ENCODE measurements at regions not wholly inside any gene's neighbourhood (a gene's known extent, or its start where the extent isn't known, plus 50 kb on each side); places are given as distances from the start of the nearest gene placed in this dataset.

DNA sequence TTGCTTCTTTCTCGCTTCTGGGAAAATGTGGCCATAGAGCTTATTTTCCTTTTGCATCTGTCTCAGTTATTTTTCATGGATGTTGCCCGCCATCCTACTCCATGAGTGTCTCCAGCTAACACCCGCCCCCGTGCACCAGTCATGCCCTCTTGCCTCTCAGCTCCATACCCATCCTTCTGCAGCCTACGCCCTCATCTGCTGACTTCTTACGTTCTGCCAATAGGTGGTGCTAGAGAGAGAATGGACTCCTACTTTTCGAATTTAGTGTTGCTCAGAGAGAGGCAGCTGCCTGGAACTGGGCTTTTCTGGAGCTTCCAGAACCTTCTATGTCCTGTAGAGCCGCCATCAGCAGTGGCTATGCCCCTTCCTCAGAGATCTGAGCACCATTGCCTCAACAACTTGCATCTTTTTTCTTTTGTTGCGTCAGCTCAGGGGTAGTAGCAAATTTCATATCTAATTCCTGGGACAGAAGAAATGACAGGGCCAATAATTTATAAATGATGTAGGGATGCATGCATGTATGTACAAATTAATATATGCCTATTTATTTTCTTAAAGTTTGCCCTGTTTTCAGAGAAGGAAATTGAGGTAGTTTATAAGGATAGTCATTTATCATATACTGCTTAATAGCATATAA, 119.7 kb upstream of the MYOCD start:
- no peak overlapping the region for H3K27ac ChIP-seq (ENCODE audit: low read depth in 2 of 2, low read length in 1 of 2)
- no peak overlapping the region for H3K9ac ChIP-seq
- CTCF ChIA-PET, result interaction anchor here (0.6 to 2.5 kb wide), 27 partner anchors 8 to 463 kb away, joined by 3 to 16 read pairs (median 4); no protein-coding TSS in a partner anchor
- H3K4me1 ChIP-seq (ENCODE audit: control insufficient read depth in 1 of 2, insufficient read depth in 2 of 2, low read depth in 1 of 2, low read length in 1 of 2), result no peaks in the 10 kb centered on the region
- no peaks in the 10 kb centered on the region for H4K20me1 ChIP-seq (ENCODE audit: insufficient read depth)
- WGBS (ENCODE audit: low lambda C conversion rate), result 12% methylated on average over 9 of the region's 9 CpGs
- H3K4me2 ChIP-seq, result no peak overlapping the region
- no peaks in the 10 kb centered on the region for H3K9me3 ChIP-seq
- H3F3A ChIP-seq (replicated peaks; ENCODE audit: insufficient read depth), result no peaks in the 10 kb centered on the region
- H2AFZ ChIP-seq (ENCODE audit: low read depth), result no peak overlapping the region
- H3K36me3 ChIP-seq (replicated peaks in 1 of 2; ENCODE audit: control insufficient read depth in 1 of 2, insufficient read depth in 2 of 2, low read length in 1 of 2), result no peaks in the 10 kb centered on the region
- POLR2A ChIA-PET, result no interaction called here
- peak; percentile 45 for DNase-seq
- H3K4me3 ChIP-seq (ENCODE audit: low read depth in 2 of 2, low read length in 1 of 2), result peak overlapping the region in 1 of 2 experiments; percentile 26; a peak in 1 of 4 replicates
- no peaks in the 10 kb centered on the region for H3K79me2 ChIP-seq (ENCODE audit: insufficient read depth)
- peak; percentile 41 for TF ChIP-seq RAD21 (IDR thresholded peaks at IDR 0.05; ENCODE audit: low read length)
- peak; percentile 28; the same call in 1 of the 2 replicates for TF ChIP-seq SMC3 (IDR thresholded peaks at IDR 0.05; ENCODE audit: low read depth, low read length)
- TF ChIP-seq, protein P1, sequence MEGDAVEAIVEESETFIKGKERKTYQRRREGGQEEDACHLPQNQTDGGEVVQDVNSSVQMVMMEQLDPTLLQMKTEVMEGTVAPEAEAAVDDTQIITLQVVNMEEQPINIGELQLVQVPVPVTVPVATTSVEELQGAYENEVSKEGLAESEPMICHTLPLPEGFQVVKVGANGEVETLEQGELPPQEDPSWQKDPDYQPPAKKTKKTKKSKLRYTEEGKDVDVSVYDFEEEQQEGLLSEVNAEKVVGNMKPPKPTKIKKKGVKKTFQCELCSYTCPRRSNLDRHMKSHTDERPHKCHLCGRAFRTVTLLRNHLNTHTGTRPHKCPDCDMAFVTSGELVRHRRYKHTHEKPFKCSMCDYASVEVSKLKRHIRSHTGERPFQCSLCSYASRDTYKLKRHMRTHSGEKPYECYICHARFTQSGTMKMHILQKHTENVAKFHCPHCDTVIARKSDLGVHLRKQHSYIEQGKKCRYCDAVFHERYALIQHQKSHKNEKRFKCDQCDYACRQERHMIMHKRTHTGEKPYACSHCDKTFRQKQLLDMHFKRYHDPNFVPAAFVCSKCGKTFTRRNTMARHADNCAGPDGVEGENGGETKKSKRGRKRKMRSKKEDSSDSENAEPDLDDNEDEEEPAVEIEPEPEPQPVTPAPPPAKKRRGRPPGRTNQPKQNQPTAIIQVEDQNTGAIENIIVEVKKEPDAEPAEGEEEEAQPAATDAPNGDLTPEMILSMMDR (IDR thresholded peaks at IDR 0.05), result peak; percentile 78
- TF ChIP-seq, protein P2, sequence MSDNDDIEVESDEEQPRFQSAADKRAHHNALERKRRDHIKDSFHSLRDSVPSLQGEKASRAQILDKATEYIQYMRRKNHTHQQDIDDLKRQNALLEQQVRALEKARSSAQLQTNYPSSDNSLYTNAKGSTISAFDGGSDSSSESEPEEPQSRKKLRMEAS (IDR thresholded peaks at IDR 0.05; ENCODE audit: low read depth), result no peak
- TF ChIP-seq, protein P3, sequence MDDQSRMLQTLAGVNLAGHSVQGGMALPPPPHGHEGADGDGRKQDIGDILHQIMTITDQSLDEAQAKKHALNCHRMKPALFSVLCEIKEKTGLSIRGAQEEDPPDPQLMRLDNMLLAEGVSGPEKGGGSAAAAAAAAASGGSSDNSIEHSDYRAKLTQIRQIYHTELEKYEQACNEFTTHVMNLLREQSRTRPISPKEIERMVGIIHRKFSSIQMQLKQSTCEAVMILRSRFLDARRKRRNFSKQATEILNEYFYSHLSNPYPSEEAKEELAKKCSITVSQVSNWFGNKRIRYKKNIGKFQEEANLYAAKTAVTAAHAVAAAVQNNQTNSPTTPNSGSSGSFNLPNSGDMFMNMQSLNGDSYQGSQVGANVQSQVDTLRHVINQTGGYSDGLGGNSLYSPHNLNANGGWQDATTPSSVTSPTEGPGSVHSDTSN (IDR thresholded peaks at IDR 0.05), result no peak
- no peak for TF ChIP-seq TCF12 (IDR thresholded peaks at IDR 0.05)
- no peaks in the 10 kb centered on the region for H3K9me2 ChIP-seq
- H3K27me3 ChIP-seq (ENCODE audit: insufficient read depth), result peaks cover 15% of the 10 kb centered on the region; the same call in 1 of the 2 replicates

DNA sequence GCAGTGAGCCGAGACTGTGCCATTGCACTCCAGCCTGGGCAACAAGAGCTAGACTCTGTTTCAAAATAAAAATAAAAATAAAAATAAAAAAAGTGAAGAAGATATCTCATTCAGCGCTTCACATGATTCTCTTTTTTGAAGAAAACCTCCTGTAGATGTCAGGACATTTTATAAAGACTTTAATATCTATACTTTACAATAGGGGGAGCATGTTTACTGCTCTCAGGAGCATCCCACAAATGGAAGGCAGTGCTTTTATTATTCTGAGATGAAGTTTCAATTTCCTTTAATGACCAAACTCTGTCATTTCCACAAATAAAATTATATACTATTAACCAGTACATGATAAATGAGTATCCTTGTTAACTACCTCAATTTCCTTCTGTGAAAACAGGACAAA, 118.7 kb upstream of the MYOCD start:
- H3K9me3 ChIP-seq, result no peaks in the 10 kb centered on the region
- H3K4me3 ChIP-seq (ENCODE audit: low read depth in 2 of 2, low read length in 1 of 2), result no peak overlapping the region
- no peaks in the 10 kb centered on the region for H3K79me2 ChIP-seq (ENCODE audit: insufficient read depth)
- POLR2A ChIA-PET, result no interaction called here
- H3K9me2 ChIP-seq, result no peaks in the 10 kb centered on the region
- no peak overlapping the region for H3K9ac ChIP-seq
- peaks cover 21% of the 10 kb centered on the region; the same call in 1 of the 2 replicates for H3K27me3 ChIP-seq (ENCODE audit: insufficient read depth)
- no peak overlapping the region for H3K4me2 ChIP-seq
- no peaks in the 10 kb centered on the region for H4K20me1 ChIP-seq (ENCODE audit: insufficient read depth)
- H3K4me1 ChIP-seq (ENCODE audit: control insufficient read depth in 1 of 2, insufficient read depth in 2 of 2, low read depth in 1 of 2, low read length in 1 of 2), result no peaks in the 10 kb centered on the region
- CTCF ChIA-PET, result interaction anchor here (0.9 to 2.5 kb wide), 6 partner anchors 10 to 194 kb away, joined by 3 to 16 read pairs (median 4); no protein-coding TSS in a partner anchor
- no peaks in the 10 kb centered on the region for H3F3A ChIP-seq (replicated peaks; ENCODE audit: insufficient read depth)
- no peak overlapping the region for H3K27ac ChIP-seq (ENCODE audit: low read depth in 2 of 2, low read length in 1 of 2)
- 11% methylated on average over 2 of the region's 2 CpGs for WGBS (ENCODE audit: low lambda C conversion rate)
- DNase-seq, result no peak
- no peak overlapping the region for H2AFZ ChIP-seq (ENCODE audit: low read depth)
- H3K36me3 ChIP-seq (replicated peaks in 1 of 2; ENCODE audit: control insufficient read depth in 1 of 2, insufficient read depth in 2 of 2, low read length in 1 of 2), result no peaks in the 10 kb centered on the region
- TF ChIP-seq GATA2 (CRISPR knock-in tag; IDR thresholded peaks at IDR 0.05) (no peak), FOXM1 (IDR thresholded peaks at IDR 0.05; ENCODE audit: low read depth) (no peak), CHD2 (IDR thresholded peaks at IDR 0.05; ENCODE audit: low read length, partially characterized antibody) (no peak), SIN3A (IDR thresholded peaks at IDR 0.05; ENCODE audit: borderline replicate concordance, low read depth, low read length) (no peak), FOSL2 (IDR thresholded peaks at IDR 0.05; ENCODE audit: borderline replicate concordance, low read depth) (no peak), NFIC (IDR thresholded peaks at IDR 0.05; ENCODE audit: borderline replicate concordance) (no peak), EP300 (IDR thresholded peaks at IDR 0.05; ENCODE audit: borderline replicate concordance in 1 of 2, low read depth in 1 of 2, low read length in 1 of 2) (no peak), POLR2AphosphoS5 (IDR thresholded peaks at IDR 0.05; ENCODE audit: low read depth, low read length) (no peak), YY1 (IDR thresholded peaks at IDR 0.05; ENCODE audit: low read depth) (no peak), SMC3 (IDR thresholded peaks at IDR 0.05; ENCODE audit: low read depth, low read length) (no peak), EZH2phosphoT487 (IDR thresholded peaks at IDR 0.05; ENCODE audit: borderline replicate concordance, low read depth) (no peak), TAF1 (IDR thresholded peaks at IDR 0.05; ENCODE audit: borderline replicate concordance, low read depth, low read length) (no peak), GABPA (IDR thresholded peaks at IDR 0.05; ENCODE audit: low read depth) (no peak)
- TF ChIP-seq, protein P3 (IDR thresholded peaks at IDR 0.05), result no peak
- TF ChIP-seq, protein P4, sequence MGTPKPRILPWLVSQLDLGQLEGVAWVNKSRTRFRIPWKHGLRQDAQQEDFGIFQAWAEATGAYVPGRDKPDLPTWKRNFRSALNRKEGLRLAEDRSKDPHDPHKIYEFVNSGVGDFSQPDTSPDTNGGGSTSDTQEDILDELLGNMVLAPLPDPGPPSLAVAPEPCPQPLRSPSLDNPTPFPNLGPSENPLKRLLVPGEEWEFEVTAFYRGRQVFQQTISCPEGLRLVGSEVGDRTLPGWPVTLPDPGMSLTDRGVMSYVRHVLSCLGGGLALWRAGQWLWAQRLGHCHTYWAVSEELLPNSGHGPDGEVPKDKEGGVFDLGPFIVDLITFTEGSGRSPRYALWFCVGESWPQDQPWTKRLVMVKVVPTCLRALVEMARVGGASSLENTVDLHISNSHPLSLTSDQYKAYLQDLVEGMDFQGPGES (IDR thresholded peaks at IDR 0.05; ENCODE audit: low read depth, low read length), result no peak

Measured in SK-N-SH (cell line).